IMR-90 (cell line): ENCODE measurements at regions not wholly inside any gene's neighbourhood (a gene's known extent, or its start where the extent isn't known, plus 50 kb on each side); places are given as distances from the start of the nearest gene placed in this dataset.

ENCODE experiments used
- ATAC-seq: fragments of 200-7000 bp; cut with Tn5 transposase; 2 replicates; pipeline ENCODE4 v1.9.1; 2020; ENCODE audit warnings: low read depth, mild to moderate bottlenecking, moderate library complexity
- BruUV-seq: library from RNA; stranded (reverse); fragments of 400-500 nt; replicated peaks from 2 replicates; lab custom pipeline; 2021; lab: Mats Ljungman, UMichigan
- CTCF ChIA-PET: fragments of 300-600 bp; formaldehyde crosslinking; extraction: SDS; loops from one replicate; lab custom pipeline; 2021; ENCODE audit warnings: antibody characterized with exemption; lab: Yijun Ruan, JAX
- POLR2A ChIA-PET: fragments of 300-600 bp; sonication (Branson Sonifier 250); formaldehyde crosslinking; loops from one replicate; lab custom pipeline; 2022; ENCODE audit warnings: antibody characterized with exemption; ENCODE audit not compliant: unreplicated experiment; lab: Charles Lee
- DNase-seq: peaks from one replicate; pipeline ENCODE4 v3.0.0; 2013
- H2AFZ ChIP-seq: replicated peaks from 2 replicates; pipeline ENCODE3; 2013; ENCODE audit warnings: low read length, mild to moderate bottlenecking; ENCODE audit not compliant: poor library complexity
- H2AK5ac ChIP-seq: 2 replicates; pipeline ENCODE4 v1.6.1; 2013; ENCODE audit warnings: low read depth, low read length, inconsistent platforms
- H2AK9ac ChIP-seq: replicated peaks from 2 replicates; pipeline ENCODE3; 2013; ENCODE audit warnings: mild to moderate bottlenecking, low read depth, low read length, moderate library complexity; ENCODE audit not compliant: poor library complexity
- H2BK120ac ChIP-seq: 2 replicates; pipeline ENCODE4 v1.6.1; 2013; ENCODE audit warnings: low read depth, low read length, inconsistent platforms
- H2BK15ac ChIP-seq: 3 replicates; pipeline ENCODE4 v1.6.1; 2013; ENCODE audit warnings: low read depth, low read length, inconsistent platforms
- H2BK20ac ChIP-seq: 2 replicates; pipeline ENCODE4 v1.6.1; 2013; ENCODE audit warnings: low read depth, mild to moderate bottlenecking, inconsistent platforms, low read length, moderate library complexity
- H2BK5ac ChIP-seq: 2 replicates; pipeline ENCODE4 v1.6.1; 2013; ENCODE audit warnings: mild to moderate bottlenecking, low read depth, low read length, inconsistent platforms; ENCODE audit not compliant: poor library complexity, severe bottlenecking
- H3K14ac ChIP-seq: replicated peaks from 2 replicates; pipeline ENCODE4 v1.6.1; 2013; ENCODE audit warnings: low read depth, low read length, inconsistent platforms
- H3K18ac ChIP-seq: 2 replicates; pipeline ENCODE4 v1.6.1; 2013; ENCODE audit warnings: low read depth, low read length, control low read depth
- H3K23ac ChIP-seq: 2 replicates; pipeline ENCODE4 v1.6.1; 2013; ENCODE audit warnings: low read depth, low read length, inconsistent platforms
- H3K27ac ChIP-seq: 2 replicates; pipeline ENCODE4 v1.5.1; 2013; ENCODE audit warnings: mild to moderate bottlenecking, control low read depth, low read length; ENCODE audit not compliant: insufficient read depth
- H3K27me3 ChIP-seq: 2 replicates; pipeline ENCODE4 v1.6.1; 2013; ENCODE audit warnings: low read length; ENCODE audit not compliant: control insufficient read depth, insufficient read depth
- H3K36me3 ChIP-seq: 2 replicates; pipeline ENCODE4 v1.6.1; 2013; ENCODE audit warnings: low read length, mixed read lengths; ENCODE audit not compliant: control insufficient read depth, insufficient read depth
- H3K4ac ChIP-seq: 2 replicates; pipeline ENCODE4 v1.6.1; 2013; ENCODE audit warnings: low read depth, low read length, inconsistent platforms
- H3K4me1 ChIP-seq: 2 replicates; pipeline ENCODE4 v1.6.1; 2013; ENCODE audit warnings: low read length, mixed read lengths; ENCODE audit not compliant: control insufficient read depth, insufficient read depth
- H3K4me2 ChIP-seq: 2 replicates; pipeline ENCODE4 v1.6.1; 2013; ENCODE audit warnings: low read depth, mild to moderate bottlenecking, control low read depth, low read length, moderate library complexity
- H3K4me3 ChIP-seq: 2 replicates; pipeline ENCODE4 v1.5.1; 2013; ENCODE audit warnings: low read depth, mild to moderate bottlenecking, control low read depth, low read length, moderate library complexity; ENCODE audit not compliant: insufficient read depth
- H3K56ac ChIP-seq: 2 replicates; pipeline ENCODE4 v1.6.1; 2013; ENCODE audit warnings: low read length, inconsistent platforms; ENCODE audit not compliant: insufficient read depth; ENCODE audit errors: extremely low read depth
- H3K79me1 ChIP-seq, 2 experiments: 2 replicates each; pipeline ENCODE4 v1.6.1; 2013; ENCODE audit warnings: low read length in 2 of 2, inconsistent platforms in 1 of 2, low read depth in 1 of 2
- H3K9ac ChIP-seq: 2 replicates; pipeline ENCODE4 v1.6.1; 2013; ENCODE audit warnings: low read depth, low read length, control low read depth
- H3K9me1 ChIP-seq: 2 replicates; pipeline ENCODE4 v1.6.1; 2013; ENCODE audit warnings: low read length, inconsistent platforms; ENCODE audit not compliant: insufficient read depth
- H3K9me3 ChIP-seq: 2 replicates; pipeline ENCODE4 v1.6.1; 2013; ENCODE audit warnings: low read length; ENCODE audit not compliant: control insufficient read depth, insufficient read depth
- H4K20me1 ChIP-seq: 2 replicates; pipeline ENCODE4 v1.6.1; 2013; ENCODE audit warnings: low read length, inconsistent platforms; ENCODE audit not compliant: insufficient read depth
- H4K5ac ChIP-seq: 2 replicates; pipeline ENCODE4 v1.6.1; 2013; ENCODE audit warnings: mild to moderate bottlenecking, low read depth, low read length, control low read depth
- H4K8ac ChIP-seq, 2 experiments: 2 replicates each; pipeline ENCODE4 v1.6.1; 2013; ENCODE audit warnings: low read depth in 2 of 2, low read length in 2 of 2, control low read depth in 1 of 2, inconsistent platforms in 1 of 2
- H4K91ac ChIP-seq: 2 replicates; pipeline ENCODE4 v1.6.1; 2013; ENCODE audit warnings: low read depth, low read length, inconsistent platforms; ENCODE audit not compliant: insufficient read depth
- FOS ChIP-seq: fragments of 150-350 bp; IDR thresholded peaks from 2 replicates; pipeline ENCODE4 v1.6.1; 2016; ENCODE audit warnings: low read depth, low read length
- MAFK ChIP-seq: IDR thresholded peaks from 2 replicates; pipeline ENCODE4 v1.6.1; 2012; ENCODE audit warnings: low read depth, low read length, improper control_type of control experiment
- NFE2L2 ChIP-seq: fragments of 150-350 bp; IDR thresholded peaks from 2 replicates; pipeline ENCODE4 v1.6.1; 2016; ENCODE audit warnings: low read depth, mild to moderate bottlenecking, low read length
- POLR2A ChIP-seq: IDR thresholded peaks from 2 replicates; pipeline ENCODE4 v1.6.1; 2012; ENCODE audit warnings: mild to moderate bottlenecking, low read depth, low read length
- RAD21 ChIP-seq: IDR thresholded peaks from 2 replicates; pipeline ENCODE4 v1.6.1; 2012; ENCODE audit warnings: low read length, improper control_type of control experiment
- RCOR1 ChIP-seq: IDR thresholded peaks from 2 replicates; pipeline ENCODE4 v1.6.1; 2012; ENCODE audit warnings: mild to moderate bottlenecking, low read length, improper control_type of control experiment; ENCODE audit not compliant: insufficient replicate concordance
- SMC3 ChIP-seq: fragments of 150-350 bp; IDR thresholded peaks from 2 replicates; pipeline ENCODE4 v1.6.1; 2016; ENCODE audit warnings: low read depth, mild to moderate bottlenecking, antibody characterized with exemption, low read length, moderate library complexity
- WGBS, 2 experiments: methylation state at CpG; one replicate each; pipeline versions ENCODE4 v1.1.5 to v1.1.7; 2013; ENCODE audit warnings: missing lambda C conversion rate in 2 of 2; ENCODE audit not compliant: insufficient read length in 1 of 2; ENCODE audit errors: extremely low coverage in 2 of 2; 5-methylcytosine and 5-hydroxymethylcytosine counted together
- dilution Hi-C: fragments of 300-500 bp; cut with HindIII; formaldehyde crosslinking; loops from one replicate; pipeline ENCODE4 v1.14.3; 2018; ENCODE audit warnings: low sequenced_read_pairs; ENCODE audit not compliant: unreplicated experiment
- in situ Hi-C: fragments of 300-500 bp; cut with MboI; formaldehyde crosslinking; loops from 3 replicates; pipeline ENCODE4 v1.14.3; 2019; ENCODE audit warnings: low sequenced_read_pairs, inconsistent platforms, mixed read lengths
- intact Hi-C: fragments of 100-400 bp; cut with micrococcal nuclease; formaldehyde crosslinking; loops from 2 replicates; pipeline ENCODE4 v1.10.0; 2022

DNA sequence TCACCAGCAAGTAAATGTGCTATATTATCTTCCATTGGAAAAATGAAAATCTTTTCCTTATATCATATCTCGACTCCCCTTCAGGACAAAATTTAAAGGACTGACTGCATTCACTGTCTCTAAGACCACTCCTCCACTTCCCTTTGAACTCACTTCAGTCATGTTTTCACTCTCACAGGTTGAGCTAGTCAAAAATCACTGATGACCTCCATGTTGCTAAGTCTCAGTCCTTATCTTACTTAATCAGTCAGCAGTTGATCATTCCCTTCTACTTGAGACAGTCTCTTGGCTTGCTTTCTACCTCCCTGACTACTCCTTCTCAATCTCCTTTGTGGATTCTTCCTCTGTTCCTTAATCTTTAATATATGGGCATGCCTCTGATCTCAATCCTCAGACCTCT lies 117.0 kb upstream of the LSM6 start:
- no peak overlapping the region for H3K18ac ChIP-seq
- peaks cover 6% of the 10 kb centered on the region for H3K4me1 ChIP-seq
- H3K23ac ChIP-seq: no peak overlapping the region
- no peak overlapping the region for H2BK15ac ChIP-seq
- H4K91ac ChIP-seq: no peak overlapping the region
- no peak overlapping the region for H3K27ac ChIP-seq
- POLR2A ChIA-PET: no interaction called here
- H3K4me2 ChIP-seq: no peak overlapping the region
- ATAC-seq: no peak
- H3K9me3 ChIP-seq: no peaks in the 10 kb centered on the region
- H4K20me1 ChIP-seq: no peaks in the 10 kb centered on the region
- no peak overlapping the region for H2AK9ac ChIP-seq
- no peaks in the 10 kb centered on the region for H3K9me1 ChIP-seq
- DNase-seq: no peak
- H3K4me3 ChIP-seq: no peak overlapping the region
- H2AK5ac ChIP-seq: no peak overlapping the region
- no peaks in the 10 kb centered on the region for H3K79me1 ChIP-seq
- no peak overlapping the region for H4K5ac ChIP-seq
- no peak overlapping the region for H2AFZ ChIP-seq
- no peak for TF ChIP-seq RAD21
- TF ChIP-seq POLR2A: no peak
- no peak for TF ChIP-seq NFE2L2
- no peak for TF ChIP-seq FOS
- TF ChIP-seq MAFK: no peak
- no peak for TF ChIP-seq RCOR1
- no peak for TF ChIP-seq SMC3
- 56% methylated on average over 1 of the region's 1 CpG; no CpG with 5 or more reads in 1 of the 2 experiments for WGBS, 2 experiments
- H3K9ac ChIP-seq: no peak overlapping the region
- no peak overlapping the region for H2BK5ac ChIP-seq
- no peaks in the 10 kb centered on the region for H3K36me3 ChIP-seq
- CTCF ChIA-PET: no interaction called here
- no peak overlapping the region for H2BK20ac ChIP-seq
- H3K4ac ChIP-seq: no peak overlapping the region
- H2BK120ac ChIP-seq: no peak overlapping the region
- H3K56ac ChIP-seq: no peak overlapping the region
- intact Hi-C loops (loop anchor here (10.0 kb wide), 1 partner anchor 174 kb away; no protein-coding TSS in a partner anchor), dilution Hi-C loops (no loop called here), in situ Hi-C loops (no loop called here)
- H3K27me3 ChIP-seq: peaks cover 3% of the 10 kb centered on the region; the same call in 1 of the 2 replicates
- H4K8ac ChIP-seq: no peak overlapping the region
- BruUV-seq: no TSS peak
- H3K14ac ChIP-seq: no peak overlapping the region
